GM21723 (cell line): ENCODE measurements at regions not wholly inside any gene's neighbourhood (a gene's known extent, or its start where the extent isn't known, plus 50 kb on each side); places are given as distances from the start of the nearest gene placed in this dataset.

Experiments used
- ATAC-seq: cut with Tn5 transposase; IDR thresholded peaks from one replicate; pipeline ENCODE4 v1.9.1; 2021; ENCODE audit warnings: mild to moderate bottlenecking, moderate library complexity; ENCODE audit not compliant: unreplicated experiment

DNA sequence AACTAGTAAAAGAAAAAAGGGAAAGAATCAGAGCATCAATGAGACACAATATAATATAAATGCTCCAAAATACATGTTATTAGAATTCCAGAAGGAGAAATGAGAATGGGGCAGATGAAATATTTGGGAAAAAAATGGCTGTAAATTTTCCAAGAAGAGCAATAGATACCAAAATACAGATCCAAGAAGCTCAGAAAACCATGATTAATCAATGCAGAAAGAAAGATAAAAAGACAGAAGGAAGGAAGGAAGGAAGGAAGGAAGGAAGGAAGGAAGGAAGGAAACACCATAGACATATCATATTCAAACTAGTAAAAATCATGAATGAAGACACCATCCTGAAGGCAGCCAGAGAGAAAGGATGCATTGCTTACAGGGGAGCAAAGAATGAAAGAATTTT, 920.9 kb downstream of the EFNA5 start:
- no peak for ATAC-seq

DNA sequence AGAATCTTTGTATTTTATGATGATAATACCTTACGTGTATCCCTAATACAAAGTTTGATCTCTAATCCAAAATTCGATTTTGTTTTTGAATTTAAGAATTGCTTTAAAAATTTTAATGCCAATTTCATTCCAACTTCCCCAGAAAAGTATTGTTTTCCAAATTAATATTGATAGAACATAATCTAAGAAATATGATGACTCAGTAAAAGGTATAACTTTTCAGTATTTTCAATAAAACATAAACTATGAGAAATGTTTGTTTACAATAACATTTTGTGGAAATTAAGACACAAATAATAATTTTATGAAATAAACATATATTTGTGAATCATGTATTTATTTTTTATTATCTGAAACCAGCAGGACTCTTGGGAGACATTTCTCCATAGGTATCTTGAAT, 931.6 kb downstream of the EFNA5 start:
- no peak for ATAC-seq

DNA sequence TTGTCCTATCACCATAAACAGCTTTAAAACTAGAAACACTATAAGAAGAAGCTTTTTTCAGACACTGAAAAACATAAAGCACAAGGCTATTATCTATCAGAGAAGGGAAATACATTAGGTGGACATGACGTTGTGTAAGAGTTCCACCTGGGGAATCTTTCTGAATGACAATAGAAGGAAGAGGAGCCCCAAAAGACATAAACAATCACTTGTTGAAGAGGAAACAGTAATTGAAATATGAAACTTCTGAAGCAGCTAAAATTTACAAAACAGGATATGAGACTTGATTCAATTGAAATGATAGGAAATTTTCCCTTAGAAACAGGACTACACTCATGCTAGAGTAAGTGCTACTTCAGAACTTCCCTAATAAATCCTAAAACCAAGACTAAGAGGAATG, 933.6 kb downstream of the EFNA5 start:
- no peak for ATAC-seq

DNA sequence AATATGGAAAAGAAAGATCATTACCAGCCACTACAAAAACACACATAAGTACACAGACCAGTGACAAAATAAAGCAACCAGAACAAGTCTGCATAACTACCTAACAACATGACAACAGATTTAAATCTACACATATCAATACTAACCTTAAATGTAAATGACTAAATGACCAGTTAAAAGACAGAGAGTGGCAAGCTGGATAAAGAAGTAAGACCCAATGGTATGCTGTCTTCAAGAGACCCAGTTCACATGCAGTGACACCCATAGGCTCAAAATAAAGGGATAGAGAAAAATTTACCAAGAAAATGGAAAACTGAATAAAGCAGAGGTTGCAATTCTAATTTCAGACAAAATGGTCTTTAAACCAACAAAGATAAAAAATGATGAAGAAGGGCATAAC, 938.1 kb downstream of the EFNA5 start:
- no peak for ATAC-seq

DNA sequence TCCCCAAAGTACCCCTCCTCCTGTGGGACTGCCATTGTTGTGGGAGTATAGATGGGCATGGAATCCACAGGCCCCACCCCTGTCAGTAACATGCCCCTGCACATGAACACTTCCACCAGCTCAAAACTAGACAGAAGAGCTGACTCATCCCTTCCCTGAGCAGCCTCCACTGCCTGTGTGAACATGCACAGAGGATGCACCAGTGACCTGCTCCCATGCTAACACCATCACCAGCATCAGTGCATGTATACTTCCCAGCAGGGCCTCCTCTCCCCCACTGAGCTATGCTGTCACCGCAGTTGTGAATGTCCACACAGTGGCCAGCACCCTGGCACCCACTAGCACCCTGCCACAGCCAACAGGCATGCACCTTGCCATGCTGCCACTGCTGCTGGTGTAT, 939.8 kb downstream of the EFNA5 start:
- no peak for ATAC-seq

DNA sequence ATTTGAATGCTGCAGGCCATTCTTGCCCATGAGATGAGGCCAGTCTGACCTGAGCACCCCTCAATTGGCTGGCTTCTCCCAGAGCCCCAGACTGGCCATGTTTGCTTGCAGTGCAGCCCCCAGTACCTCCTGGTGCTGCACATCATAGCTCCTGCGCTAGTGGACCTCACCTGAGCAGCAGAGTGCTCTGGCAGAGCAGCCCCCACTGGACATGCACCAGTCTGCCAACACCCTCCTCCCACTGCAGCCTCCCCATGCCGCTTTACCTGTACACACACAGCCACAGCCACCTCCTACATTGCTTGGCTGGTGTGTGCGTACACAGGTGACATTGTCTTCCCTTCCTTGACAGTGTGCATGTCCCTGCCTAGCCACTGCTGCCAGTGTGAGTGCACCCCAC, 940.2 kb downstream of the EFNA5 start:
- ATAC-seq: no peak

DNA sequence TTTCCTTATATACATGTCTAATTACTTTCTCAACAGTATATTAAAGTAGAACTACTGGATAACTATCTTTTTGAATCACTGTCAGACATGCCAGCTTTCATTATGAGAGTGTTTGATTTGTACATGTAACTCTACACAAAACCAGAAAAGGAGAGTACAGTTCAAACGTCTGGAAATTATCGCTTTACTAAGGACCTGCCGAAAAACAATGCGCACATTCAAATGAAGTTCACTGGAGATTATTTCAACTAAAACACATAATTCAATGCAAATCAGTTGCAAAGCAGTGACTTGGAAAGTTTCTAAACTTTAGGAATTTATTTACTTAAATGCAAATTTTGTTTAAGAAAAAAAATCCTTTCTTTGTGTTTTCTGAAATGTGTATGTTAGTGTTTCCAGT, 942.5 kb downstream of the EFNA5 start:
- no peak for ATAC-seq

DNA sequence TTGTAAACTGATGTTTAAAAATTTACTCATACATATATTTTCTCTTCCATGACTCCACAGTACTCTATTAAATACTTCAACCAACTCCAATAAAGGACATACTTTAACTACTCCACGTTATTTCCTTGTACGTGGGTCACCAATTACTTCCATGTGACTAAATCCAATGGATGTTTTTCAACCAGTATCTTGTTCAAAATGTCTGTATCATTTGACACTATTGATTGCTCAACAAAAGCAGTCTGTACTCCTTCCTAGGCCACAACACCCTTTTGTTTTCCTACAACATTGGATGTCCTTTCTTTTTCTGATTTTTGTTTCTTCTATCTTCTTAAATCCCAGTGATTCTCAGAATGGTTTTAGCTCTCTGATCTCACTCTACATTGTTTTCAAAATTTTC, 943.7 kb downstream of the EFNA5 start:
- no peak for ATAC-seq

DNA sequence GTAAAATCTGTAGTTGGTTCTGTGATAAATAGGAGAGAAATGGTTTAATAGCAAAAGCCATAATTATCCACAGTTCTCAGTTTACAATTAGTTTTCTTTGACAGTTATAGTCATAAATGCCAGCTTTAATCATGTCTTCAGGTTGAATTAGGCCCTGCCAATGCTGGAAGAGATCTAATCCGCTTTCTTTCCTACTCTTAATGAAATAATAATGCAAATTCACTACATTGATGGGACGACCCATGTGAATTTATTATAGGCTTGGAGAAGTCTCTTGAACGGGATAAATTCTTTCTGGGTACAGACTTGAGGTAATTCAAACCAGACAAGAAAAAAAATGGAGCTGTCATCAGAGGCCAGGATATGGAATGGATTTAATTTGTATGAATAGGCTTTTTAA, 950.4 kb downstream of the EFNA5 start:
- no peak for ATAC-seq

DNA sequence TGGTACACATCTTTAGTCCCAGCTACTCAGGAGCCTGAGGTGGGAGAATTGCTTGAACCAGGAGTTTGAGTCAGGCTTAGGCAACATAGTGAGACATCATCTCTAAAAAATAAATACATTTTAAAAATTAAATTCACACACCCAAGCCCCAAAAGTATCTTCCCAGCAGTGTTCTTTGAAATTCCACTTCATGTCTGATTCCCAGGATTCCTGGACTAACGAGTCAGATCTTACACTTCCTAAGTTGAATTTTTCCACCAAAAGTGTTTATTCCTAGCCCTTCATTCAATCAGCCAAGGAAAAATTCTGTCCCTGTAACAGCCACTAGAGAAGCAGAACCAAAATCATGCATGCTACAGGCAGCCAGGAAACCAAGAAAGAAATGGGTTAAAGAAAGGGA, 970.9 kb downstream of the EFNA5 start:
- no peak for ATAC-seq

DNA sequence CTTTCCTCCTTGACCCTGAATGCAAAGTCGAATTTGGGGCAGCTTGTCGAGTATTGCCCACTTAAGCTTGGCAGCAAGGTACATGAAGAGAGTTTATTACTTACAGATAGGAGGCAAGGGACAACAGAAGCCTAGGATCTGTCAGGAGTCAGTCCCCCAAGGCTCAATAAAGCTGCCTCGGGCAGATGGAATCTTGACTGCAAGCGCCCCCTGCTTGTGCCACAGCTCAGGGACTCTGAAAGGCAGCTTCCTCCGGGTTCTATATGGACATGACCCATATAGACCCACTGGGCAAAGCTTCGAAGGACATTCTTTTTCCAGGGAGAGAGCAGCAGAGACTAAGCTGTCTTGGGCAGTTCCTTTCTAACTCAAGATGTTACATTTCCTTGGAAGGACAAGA, 971.5 kb downstream of the EFNA5 start:
- no peak for ATAC-seq

DNA sequence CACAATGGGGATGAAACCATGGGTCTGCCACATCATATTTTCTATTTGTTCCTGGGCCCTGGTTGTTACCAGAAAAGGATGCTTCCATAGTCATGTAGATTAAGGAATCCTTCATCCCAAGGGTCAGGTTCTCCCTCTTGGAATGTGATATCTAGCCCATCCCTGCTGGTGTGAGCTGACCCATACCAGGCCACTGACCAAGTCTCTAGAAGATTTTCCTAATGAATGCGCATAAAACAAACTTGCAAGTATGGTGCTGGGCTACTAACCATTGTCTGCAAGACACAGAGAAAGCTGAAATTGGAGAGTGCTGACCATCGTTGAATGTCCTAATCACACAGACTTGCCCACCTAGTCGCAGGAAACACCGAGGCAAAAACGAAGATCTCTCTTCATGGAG, 972.6 kb downstream of the EFNA5 start:
- ATAC-seq: no peak

DNA sequence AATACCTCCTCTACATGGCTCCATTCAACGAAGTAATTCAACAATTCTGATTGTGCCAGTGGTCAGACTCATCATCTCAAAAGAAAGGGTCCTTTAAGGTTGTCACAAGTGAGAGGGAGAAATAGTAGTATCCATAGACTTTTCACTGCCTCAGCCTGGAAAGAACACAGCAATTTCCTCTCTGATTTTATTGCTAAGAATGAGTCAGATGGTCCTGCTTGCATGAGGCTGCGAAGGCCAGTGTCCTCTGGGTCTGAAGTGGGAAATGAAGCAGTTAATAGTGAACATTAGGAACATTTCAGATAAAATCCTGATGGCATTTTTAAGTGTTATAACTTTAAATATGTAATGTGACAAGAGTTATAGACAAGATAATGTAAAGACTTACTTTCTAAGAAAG, 979.0 kb downstream of the EFNA5 start:
- ATAC-seq: no peak

DNA sequence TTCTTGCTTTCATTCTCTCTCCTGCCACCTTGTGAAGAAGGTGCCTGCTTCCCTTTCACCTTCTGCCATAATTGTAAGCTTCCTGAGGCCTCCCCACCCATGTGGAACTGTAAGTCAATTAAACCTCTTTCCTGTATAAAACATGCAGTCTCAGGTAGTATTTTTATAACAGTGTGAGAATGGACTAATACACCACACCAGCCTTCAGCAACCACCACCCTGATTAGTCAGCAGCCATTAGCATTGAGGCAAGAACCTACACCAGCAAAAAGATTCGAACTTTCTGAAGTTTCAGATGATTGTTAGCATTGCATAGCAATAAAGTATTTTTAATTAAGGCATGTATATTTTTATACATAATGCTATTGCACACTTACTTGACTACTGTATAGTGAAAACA, 980.2 kb downstream of the EFNA5 start:
- ATAC-seq: no peak

DNA sequence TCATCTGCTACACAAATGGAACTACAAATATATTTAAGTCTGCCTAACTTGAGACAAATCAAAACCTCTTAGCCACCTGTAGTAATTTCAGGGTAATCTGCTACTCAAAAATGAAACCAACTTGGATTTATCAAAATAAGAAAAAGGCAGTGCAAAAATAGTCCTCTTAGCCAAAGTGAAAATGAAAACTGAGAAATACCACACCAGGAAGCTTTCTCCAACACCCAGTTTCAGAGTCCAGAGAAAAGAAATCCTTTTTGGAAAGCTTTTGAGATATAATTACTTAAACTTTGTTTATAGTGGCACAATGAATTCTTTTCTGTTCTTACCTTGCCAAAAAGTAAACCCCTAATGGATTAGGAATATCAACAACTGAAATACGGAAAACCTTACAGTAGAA, 990.4 kb downstream of the EFNA5 start:
- ATAC-seq: no peak

DNA sequence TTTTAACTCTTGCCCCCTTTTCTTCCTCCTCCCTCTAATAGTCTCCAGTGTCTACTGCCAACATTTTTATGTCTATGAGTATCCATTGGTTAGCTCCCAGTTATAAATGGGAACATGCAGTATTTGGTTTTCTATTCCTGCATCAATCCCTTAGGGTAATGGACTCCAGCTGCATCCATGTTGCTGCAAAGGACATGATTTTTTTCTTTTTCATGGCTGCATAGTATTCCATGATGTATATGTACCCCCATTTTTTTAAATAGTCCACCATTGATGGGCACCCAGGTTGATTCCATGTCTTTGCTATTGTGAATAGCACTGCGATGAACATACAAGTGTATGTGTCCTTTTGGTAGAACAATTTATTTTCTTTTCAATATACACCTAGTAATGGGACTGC, 993.7 kb downstream of the EFNA5 start:
- ATAC-seq: no peak

DNA sequence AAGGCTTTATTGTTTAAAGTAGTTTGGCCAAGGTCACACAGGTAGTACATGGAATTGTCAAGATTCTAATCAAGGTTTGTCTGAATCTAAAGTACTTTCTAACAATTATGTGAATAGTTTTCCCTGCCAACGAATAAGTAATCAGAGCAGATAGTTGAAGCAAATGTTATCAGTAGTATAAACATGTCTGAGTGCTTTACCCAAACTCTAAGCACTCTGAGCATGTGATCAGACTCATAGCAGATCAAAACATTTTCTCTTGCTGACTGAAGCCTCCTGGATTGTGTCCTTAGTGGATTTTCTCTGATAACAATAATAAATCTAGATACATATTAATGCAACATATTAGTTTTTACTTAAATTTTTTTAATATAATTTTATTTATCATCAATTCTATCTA, 995.0 kb downstream of the EFNA5 start:
- ATAC-seq: no peak

DNA sequence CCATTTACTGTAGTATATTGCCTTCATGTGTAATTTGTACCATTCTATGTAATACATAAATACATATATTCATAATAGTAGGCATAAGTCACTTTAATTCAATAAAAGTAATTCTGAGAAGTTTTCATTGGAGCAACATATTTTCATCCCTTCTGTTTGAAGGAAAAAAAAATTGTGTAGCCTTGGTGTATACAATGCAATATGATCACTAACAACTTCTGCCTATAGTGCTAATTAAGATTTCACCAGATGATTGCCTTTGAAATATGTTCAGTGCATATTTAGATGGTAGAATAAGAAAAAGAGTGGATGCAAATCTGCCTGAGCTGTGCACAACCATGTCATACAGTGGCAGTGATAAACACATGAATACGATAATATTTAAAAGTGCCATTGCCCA, 996.8 kb downstream of the EFNA5 start:
- no peak for ATAC-seq

DNA sequence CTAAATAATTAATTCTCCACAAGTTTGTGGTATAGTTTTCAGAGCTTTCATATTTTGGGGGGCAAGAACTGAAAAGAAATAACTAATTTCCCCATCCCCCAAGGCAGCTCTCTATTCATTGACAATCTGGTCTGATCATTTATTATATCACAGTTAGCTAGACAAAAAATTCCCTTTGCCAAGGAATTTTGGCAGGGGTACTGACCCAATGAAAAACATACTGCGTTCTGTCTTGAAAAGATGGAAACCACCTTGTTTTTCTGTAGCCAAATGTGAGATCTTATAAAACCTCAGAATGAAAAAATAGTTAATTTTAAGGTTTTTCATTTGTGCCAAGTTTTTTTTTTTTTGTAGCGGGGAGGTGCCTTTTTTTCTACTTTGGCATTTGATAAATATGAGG, 1008.9 kb downstream of the EFNA5 start:
- no peak for ATAC-seq

DNA sequence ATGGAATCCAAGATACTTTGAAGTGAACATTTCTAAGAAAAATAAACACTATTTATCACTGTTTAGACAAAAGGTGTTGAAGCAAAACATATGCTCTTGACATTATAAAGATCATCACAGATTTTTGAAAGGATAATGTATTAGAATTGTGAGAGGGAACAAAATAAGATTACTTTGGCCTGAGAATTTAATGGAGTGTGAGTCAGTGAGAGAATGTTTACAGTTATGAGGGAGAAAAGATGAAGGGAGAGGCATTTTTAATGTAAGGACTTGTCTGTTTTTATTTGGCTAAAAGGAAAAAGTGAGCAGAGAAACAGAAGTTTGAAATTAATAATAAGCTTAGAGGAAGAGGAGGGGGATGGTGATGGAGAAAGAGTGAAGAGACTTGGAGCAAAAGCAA, 1010.1 kb downstream of the EFNA5 start:
- no peak for ATAC-seq

DNA sequence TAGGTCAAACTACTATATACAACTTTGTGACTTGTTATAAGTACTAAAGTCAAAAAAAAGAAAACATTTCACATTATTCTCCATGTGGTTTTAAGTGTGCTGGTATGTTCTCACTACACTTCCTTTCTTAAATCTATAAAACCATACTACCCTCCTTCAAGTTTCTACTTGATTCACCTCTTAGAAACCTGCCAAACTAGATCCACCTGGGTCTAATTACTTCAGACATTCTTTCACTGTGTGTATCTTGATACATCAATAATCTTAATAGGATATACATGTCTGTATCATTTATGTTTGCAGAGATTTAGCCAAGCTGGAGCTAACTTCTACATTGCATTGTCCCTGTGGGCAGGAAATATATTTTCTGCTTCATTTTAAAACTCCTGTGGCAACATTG, 1012.6 kb downstream of the EFNA5 start:
- no peak for ATAC-seq

DNA sequence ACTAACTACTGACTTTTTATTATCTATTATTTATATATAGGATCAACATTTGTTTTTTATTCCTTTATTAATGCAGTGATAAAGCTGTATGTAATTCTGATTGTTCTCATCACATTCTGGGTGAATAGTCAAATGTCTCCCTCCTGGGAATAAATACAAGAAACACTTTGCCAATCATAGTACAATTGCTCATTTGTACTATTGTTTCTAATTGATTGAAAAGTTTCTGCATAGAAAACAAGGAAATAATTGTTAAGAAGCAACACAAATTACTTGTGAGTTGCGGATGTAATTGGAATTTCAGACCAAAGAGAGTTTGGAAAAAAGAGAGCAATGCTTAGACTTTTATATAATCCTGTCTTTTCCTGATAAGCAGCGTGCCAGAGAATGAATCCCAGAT, 1013.9 kb downstream of the EFNA5 start:
- no peak for ATAC-seq

DNA sequence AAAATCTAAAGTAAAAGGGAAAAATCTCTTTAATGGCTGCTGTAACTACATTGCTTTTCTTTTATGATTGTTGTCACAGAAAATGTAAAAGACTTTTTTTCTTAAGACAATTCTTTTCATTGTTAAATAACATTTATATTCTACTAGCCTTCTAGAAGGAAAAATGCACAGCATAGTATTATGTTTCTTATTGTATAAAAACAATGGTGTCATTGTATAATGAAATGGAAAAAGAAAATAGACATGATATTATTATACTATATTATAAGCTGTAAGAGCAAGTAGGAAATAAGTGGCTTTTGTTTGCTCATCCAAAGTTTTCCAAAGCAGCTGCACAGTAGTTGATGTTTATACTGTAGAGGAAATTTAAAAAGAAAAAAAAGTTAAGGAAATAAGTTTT, 1021.7 kb downstream of the EFNA5 start:
- no peak for ATAC-seq

DNA sequence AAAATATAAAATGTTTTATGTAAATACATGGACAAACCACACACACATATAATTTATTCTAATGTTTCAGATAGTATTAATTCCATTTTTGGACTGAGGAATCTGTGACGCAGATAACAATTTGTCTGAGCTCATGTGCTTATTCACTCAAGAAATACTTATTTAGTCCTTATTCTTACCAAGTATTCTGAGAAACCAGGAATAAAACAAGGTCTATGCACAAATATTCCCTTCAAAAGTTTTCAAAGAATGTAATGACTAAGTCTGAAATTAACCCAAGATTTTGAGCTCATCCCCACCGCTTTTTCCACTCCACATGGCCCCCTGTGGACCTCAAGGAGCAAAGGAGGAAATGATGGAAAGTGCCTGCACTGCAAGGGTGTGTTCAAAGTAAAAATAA, 1022.3 kb downstream of the EFNA5 start:
- ATAC-seq: no peak
